PFSK-1 (cell line): ENCODE measurements at regions not wholly inside any gene's neighbourhood (a gene's known extent, or its start where the extent isn't known, plus 50 kb on each side); places are given as distances from the start of the nearest gene placed in this dataset.

Source experiments
- FOXP2 ChIP-seq: optimal IDR thresholded peaks from 2 replicates; pipeline ENCODE3; 2011; ENCODE audit warnings: borderline replicate concordance, control low read depth, inconsistent platforms; ENCODE audit not compliant: insufficient read depth; ENCODE audit errors: extremely low read length, extremely low read depth
- POLR2AphosphoS5 ChIP-seq: IDR thresholded peaks from 2 replicates; pipeline ENCODE4 v1.6.1; 2012; ENCODE audit warnings: low read depth, mild to moderate bottlenecking, control low read depth, low read length, moderate library complexity
- REST ChIP-seq, 2 experiments: IDR thresholded peaks; 2 replicates each; pipeline versions ENCODE4 v1.6.1 to v1.8.0; 2011 to 2012; ENCODE audit warnings: low read depth in 2 of 2, low read length in 2 of 2, control low read depth in 1 of 2, inconsistent platforms in 1 of 2, mild to moderate bottlenecking in 1 of 2, moderate library complexity in 1 of 2; ENCODE audit not compliant: insufficient read depth in 1 of 2
- SIN3A ChIP-seq: IDR thresholded peaks from 2 replicates; pipeline ENCODE4 v1.6.1; 2012; ENCODE audit warnings: mild to moderate bottlenecking, low read length, moderate library complexity, borderline replicate concordance; ENCODE audit not compliant: insufficient read depth
- TAF1 ChIP-seq: IDR thresholded peaks from 2 replicates; pipeline ENCODE4 v1.6.1; 2012; ENCODE audit warnings: low read length, control low read depth, borderline replicate concordance; ENCODE audit not compliant: insufficient read depth

GRCh38 chr7:35889001-35889400, 88.1 kb downstream of the SEPTIN7 start:
- TF ChIP-seq POLR2AphosphoS5 (no peak), SIN3A (no peak), REST (IDR thresholded peaks at IDR 0.05; ENCODE audit: insufficient read depth in 1 of 2, low read depth in 2 of 2, low read length in 2 of 2) (no peak), FOXP2 (no peak), TAF1 (no peak)

GRCh38 chr7:35889870-35890269, 89.0 kb downstream of the SEPTIN7 start:
- no peak for TF ChIP-seq TAF1
- TF ChIP-seq SIN3A: no peak
- TF ChIP-seq REST (IDR thresholded peaks at IDR 0.05; ENCODE audit: insufficient read depth in 1 of 2, low read depth in 2 of 2, low read length in 2 of 2): no peak
- TF ChIP-seq POLR2AphosphoS5: no peak
- TF ChIP-seq FOXP2: no peak

- TF ChIP-seq REST (IDR thresholded peaks at IDR 0.05; ENCODE audit: insufficient read depth in 1 of 2, low read depth in 2 of 2, low read length in 2 of 2) (no peak), SIN3A (no peak), FOXP2 (no peak), TAF1 (no peak), POLR2AphosphoS5 (no peak)
These were observed 90.4 kb downstream of the SEPTIN7 start for GRCh38 chr7:35891004-35891830.

GRCh38 chr7:35893649-35894048, 92.8 kb downstream of the SEPTIN7 start:
- TF ChIP-seq POLR2AphosphoS5: no peak
- TF ChIP-seq REST (IDR thresholded peaks at IDR 0.05; ENCODE audit: insufficient read depth in 1 of 2, low read depth in 2 of 2, low read length in 2 of 2): no peak
- no peak for TF ChIP-seq SIN3A
- no peak for TF ChIP-seq FOXP2
- no peak for TF ChIP-seq TAF1
